GF-D8 (cell line): ENCODE measurements at regions not wholly inside any gene's neighbourhood (a gene's known extent, or its start where the extent isn't known, plus 50 kb on each side); places are given as distances from the start of the nearest gene placed in this dataset.
A peak's percentile ranks its signal among the peaks of the same experiment; 100 is the strongest.

ENCODE experiments used
- DNase-seq: peaks from one replicate; lab custom pipeline; 2025; lab: John Stamatoyannopoulos, UW

- DNase-seq: no peak
Observed at GRCh38 chr3:190790185-190790584, 72.3 kb downstream of the GMNC start.

- no peak for DNase-seq
Observed at GRCh38 chr3:190786898-190787297, 75.6 kb downstream of the GMNC start.

DNA sequence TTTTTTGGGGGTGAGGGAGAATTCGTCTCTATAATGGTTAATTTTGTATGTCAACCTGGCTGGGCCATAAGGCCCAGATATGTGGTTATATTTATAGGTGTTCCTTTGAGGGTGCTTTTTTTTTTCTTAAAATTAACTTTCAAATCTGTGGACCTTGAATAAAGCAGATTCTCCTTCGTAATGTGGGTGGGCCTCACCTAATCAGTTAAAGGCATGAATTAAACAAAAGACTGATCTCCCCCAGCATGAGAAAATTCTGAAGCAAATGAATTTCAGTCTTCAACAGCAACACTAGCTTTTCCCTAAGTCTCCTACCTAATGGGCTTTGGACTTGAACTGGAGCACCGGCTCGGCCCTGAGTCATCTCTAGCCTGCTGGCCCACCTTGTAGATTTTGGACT, 77.4 kb downstream of the GMNC start:
- no peak for DNase-seq

DNA sequence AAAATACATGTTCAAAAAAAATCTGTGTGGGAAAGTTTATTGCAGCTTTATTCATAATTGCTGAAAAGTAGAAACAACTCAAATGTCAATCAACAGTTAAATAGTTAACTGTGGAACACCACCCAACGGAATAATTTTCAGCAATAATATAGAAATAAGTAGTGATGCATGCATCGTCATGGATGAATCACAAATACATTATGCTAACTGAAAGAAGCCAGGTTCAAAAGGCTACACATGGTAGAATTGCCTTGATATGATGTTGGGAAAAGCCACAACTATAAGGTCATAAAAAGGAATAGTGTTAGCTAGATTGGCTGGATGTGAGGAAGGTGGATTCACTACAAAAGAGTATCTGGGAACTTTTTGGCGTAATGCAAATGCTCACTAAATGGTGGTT, 82.0 kb downstream of the GMNC start:
- DNase-seq: no peak

- DNase-seq: no peak
Observed at GRCh38 chr3:190774633-190775032, 87.9 kb downstream of the GMNC start.

GRCh38 chr3:190773948-190774347, 88.5 kb downstream of the GMNC start:
- DNase-seq: no peak

DNA sequence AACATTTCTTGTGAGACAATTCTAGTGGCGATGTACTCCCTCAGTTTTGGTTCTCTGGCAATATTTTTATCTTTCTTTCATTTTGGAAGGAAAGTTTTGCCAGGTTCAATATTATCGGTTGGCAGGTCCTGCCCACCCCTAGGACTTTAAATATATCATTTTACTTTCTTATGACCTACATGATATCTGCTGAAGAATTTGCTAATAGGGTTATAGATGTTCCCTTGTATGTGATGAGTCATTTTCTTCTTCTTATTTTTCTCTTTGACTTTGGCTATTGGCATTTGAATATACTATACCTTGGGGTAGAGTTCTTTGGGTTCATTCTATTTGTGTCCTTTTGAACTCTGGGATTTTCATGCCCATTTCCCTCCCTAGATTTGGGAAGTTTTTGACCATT, 89.7 kb downstream of the GMNC start:
- no peak for DNase-seq

GRCh38 chr3:190768891-190769290, 93.6 kb downstream of the GMNC start:
- no peak for DNase-seq

GRCh38 chr3:190767851-190768250, 94.6 kb downstream of the GMNC start:
- DNase-seq: no peak

- DNase-seq: no peak
Observed at GRCh38 chr3:190764231-190765134, 98.0 kb downstream of the GMNC start.

DNA sequence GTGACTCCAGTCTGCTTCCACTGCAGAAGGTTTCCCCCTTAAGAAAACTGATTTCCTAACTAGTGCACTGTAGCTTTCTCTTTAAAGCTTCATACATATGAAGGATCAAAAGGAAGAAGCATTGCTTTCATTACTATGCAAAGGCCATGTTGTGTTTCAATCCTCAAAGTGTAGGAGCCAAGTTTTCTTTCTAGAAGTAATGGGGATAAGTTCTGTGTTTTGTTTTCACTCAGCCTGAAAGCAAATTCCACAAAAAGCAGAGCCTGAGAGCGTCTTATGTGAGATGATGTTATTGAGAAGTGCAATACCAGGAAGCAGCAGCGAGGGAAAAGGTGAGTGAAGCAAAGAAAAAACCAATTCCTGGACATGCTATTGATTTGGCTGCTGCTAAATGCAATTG, 99.7 kb downstream of the GMNC start:
- no peak for DNase-seq

- DNase-seq: no peak
Observed at GRCh38 chr3:190747571-190747970, 114.9 kb downstream of the GMNC start.

- DNase-seq: no peak
Observed at GRCh38 chr3:190746986-190747385, 115.5 kb downstream of the GMNC start.

- DNase-seq: no peak
Observed at GRCh38 chr3:190746531-190746930, 116.0 kb downstream of the GMNC start.

DNA sequence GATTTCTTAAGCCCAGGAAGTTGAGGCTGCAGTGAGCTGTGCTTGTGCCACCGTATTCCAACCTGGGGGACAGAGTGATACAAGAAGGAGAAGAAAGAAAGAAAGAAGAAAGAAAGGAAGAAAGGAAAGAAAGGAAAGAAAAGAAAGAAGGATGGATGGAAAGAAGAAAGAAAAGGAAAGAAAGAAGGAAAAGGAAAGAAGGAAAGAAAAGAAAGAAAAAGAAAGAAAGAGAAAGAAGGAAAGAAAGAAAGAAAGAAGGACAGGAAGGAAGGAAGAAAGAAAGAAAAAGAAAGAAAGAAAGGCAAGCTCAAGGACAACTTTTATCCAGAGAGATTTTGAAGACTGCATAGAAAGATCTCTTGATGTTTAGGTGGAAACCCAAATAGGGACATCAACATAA, 120.7 kb downstream of the GMNC start:
- DNase-seq: no peak

DNA sequence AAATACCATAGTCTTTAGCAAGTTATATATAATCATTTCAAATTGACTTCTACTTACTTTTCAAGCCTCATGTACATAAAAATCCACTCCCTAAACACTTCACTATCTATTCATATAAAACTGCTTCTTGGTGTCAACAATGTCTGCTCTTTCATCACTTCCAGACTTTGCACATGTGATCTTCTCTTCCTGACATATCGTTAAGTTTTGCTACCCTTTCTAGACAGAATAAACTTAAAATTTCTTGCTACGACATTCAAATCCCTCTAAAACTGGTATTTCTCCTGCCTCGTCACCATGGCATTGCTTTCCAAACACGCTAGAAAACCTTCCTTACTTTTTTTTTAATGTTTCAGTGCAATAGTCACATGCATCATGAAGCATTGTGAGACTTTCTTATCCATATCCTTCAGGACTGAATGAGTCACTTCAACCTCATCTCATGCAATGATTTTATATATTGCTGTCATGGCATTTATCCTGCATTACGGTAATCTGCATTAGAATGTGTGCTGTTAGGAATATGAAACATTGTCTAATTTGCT, 122.8 kb downstream of the GMNC start:
- no peak for DNase-seq

DNA sequence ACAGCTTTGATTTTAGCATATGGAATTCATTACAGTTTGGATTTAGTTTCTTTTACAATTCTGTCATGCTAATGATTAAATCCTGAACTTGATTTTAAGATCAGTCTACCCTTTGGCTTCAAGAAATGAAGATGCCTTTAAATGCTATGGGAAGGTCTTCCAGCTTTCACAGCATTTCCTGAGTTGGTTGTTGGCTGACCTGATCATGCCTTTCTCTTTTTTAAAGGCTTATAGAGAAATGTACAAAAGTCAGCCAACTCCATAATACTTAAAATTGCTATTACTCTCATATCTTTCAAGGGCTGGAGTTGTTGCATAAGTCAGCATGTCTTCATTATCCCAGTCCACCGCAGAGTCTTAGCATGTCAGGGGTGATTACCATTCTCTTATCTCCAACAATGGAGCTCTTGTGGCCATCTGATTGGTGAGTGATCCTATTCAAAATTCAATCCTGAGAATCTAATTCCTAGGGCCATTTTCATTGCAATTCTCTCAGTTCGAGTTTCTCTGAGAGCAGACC, 123.8 kb downstream of the GMNC start:
- no peak for DNase-seq

DNA sequence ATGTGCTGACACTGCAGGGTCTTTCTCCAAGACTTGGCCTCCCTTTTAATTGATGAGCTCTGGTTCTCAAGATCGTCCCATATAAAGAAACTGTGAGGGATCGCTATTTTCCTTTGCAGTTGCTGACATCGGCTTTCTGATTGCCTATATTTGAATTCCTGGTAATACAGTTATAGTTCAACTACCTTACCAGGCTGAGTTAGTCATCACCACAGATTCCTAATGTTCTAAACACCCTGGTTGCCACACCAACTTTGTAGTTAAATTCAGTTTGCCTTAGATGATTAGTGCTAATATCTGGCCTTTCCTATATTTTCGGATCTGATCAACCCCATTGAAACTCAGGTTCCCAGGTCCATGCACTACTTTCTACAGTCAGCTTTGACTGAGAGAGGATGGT, 125.0 kb downstream of the GMNC start:
- no peak for DNase-seq

- no peak for DNase-seq
Observed at GRCh38 chr3:190734490-190734889, 128.0 kb downstream of the GMNC start.

DNA sequence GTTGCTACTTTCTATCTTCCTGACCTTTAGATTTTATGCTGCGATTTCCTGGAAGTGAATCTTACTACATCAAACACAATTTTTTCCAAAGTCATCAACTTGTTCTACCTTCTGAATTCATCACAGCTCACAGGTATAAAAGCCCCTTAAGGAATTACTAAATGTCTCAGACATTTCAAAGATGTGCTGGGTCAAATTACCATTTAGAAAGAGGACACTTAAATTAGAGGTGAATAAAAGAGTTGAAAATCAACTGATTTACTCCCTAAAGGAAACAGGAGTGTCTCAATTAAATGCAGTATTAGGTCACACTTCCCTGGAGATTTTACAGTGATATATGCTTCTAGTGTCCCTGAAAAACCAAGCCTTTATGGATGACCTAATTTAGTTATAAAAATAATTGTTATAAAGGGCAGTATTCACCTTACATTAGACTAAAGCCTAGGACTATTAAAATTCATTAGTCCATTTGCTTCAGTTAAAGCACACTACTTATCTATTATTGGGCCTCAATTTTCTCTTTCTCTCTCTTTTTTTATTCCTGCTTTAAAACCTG, 128.8 kb downstream of the GMNC start:
- DNase-seq: no peak

DNA sequence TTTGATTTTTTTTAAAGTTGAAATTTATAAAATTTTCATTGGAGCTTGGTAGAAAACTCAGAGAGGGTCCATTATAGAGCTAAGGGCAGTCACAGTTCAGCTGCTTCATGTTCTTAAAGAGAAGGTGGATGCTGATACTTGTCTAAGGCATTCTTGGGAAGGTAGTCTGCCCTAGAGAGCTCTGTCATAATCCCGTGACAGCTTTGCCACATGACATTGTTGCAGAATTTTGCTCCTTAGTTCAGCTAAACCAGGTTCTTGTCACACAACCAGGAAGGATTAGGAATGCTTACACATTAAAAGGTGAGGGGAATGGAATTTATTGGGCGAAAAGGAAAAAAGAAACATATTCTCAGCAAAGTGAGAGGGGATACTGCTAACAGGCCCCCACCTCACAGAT, 130.9 kb downstream of the GMNC start:
- DNase-seq: no peak

DNA sequence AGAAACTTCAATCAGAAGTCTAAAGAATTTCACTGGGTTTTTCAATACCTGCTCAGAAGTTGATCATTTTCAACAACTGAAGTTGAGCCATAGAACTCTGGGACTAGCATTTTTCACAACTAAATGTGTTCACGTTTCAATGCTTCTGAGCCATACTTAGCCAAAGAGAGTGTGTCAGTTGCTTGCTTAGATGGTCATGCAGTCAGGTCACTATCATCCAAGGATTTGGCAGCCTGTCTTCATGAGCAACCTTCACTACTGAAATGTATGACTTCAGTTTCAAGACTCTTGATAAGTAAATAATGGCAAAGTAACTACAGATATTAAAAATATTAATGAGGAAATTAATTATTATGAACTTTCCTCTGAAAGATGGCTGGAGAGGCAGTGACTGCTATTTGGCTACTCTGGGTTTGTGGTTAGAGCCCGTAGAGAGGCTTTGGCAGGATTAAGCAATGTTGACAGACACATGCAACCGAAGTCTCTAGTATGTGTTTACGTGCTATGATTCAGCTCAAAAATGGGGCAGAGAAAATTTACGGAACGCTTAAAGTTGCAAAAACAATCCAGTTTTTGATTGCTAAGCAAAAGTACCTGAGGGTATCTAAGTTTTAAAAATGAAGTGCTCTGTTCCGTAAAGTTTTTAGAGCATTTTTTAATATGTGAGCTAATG, 133.8 kb downstream of the GMNC start:
- peak; percentile 6 for DNase-seq
